ENCODE measurements at regions not wholly inside any gene's neighbourhood (a gene's known extent, or its start where the extent isn't known, plus 50 kb on each side); places are given as distances from the start of the nearest gene placed in this dataset.

DNA sequence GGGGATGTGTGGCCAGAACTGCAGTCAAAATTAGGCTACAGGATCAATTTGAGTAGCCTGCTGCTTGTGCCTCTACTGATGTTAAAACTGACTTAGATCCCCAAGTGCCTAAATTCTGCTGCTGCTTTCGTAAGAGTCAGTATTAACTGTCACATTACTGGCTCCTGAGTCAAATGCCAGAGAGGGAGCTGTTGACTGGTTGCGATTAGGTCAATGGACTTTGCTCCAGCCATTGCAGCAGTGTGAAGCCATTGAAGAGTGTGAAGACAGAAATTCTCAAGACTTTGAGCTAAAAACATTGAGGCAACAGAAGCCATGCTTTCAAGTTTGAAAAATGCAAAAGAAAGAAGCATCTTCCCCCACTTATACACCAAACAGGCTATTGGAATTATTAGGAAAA, 151.1 kb upstream of the MITF start:
- H3K27me3 ChIP-seq (ENCODE audit: control insufficient read depth, insufficient read depth, low read length), result no peaks in the 10 kb centered on the region
- no peaks in the 10 kb centered on the region for H3K36me3 ChIP-seq (ENCODE audit: control insufficient read depth, insufficient read depth, low read length)
- H3K27ac ChIP-seq (ENCODE audit: low read depth, low read length), result no peak overlapping the region
- no peak overlapping the region for H3K4me3 ChIP-seq (ENCODE audit: low read length)
- H3K9ac ChIP-seq (ENCODE audit: low read length), result no peak overlapping the region
- no peaks in the 10 kb centered on the region for H3K4me1 ChIP-seq (ENCODE audit: control insufficient read depth, insufficient read depth, low read length)

DNA sequence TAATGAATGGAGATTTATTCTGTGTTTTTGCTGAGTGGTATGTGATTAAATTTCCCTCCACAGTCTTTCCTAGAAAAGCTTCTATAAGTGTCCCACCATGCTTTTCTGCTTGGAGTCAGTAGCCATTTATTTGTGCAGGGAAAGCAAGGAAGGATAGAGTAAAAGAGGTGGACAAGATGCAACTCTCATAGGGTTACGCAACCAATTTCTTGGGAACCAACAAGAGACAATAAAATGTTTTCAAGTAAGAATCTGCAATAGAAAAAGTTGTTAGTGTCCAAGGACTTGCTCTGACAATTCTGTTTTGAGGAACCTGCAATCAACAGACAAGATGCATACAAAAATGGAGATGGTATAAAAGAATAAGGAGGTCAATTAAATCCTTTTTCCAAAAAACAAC, 153.8 kb upstream of the MITF start:
- Histone ChIP-seq H3K27me3 (ENCODE audit: control insufficient read depth, insufficient read depth, low read length) (no peaks in the 10 kb centered on the region), H3K36me3 (ENCODE audit: control insufficient read depth, insufficient read depth, low read length) (no peaks in the 10 kb centered on the region), H3K9ac (ENCODE audit: low read length) (no peak overlapping the region), H3K4me1 (ENCODE audit: control insufficient read depth, insufficient read depth, low read length) (no peaks in the 10 kb centered on the region), H3K4me3 (ENCODE audit: low read length) (no peak overlapping the region), H3K27ac (ENCODE audit: low read depth, low read length) (no peak overlapping the region)

DNA sequence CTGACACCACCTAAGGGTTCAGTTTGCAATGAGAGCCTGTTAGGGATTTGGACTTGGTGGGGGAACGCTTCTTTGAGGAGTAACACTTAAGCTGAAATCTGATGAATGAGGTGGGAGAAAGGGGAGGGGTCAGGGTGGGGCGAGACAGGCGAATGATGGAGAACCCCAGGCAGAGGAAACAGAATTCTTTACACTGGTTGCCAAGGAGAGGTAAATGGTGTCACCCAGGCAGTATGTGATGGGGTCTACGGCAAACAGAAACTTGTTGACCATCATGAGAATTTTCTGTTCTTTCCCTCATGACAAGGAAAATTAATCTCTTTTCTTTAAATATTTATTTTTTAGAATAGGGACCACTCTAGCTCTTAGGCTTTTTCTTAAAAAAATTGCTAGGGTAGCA, 157.2 kb upstream of the MITF start:
- Histone ChIP-seq H3K27ac (ENCODE audit: low read depth, low read length) (no peak overlapping the region), H3K4me3 (ENCODE audit: low read length) (no peak overlapping the region), H3K27me3 (ENCODE audit: control insufficient read depth, insufficient read depth, low read length) (no peaks in the 10 kb centered on the region), H3K9ac (ENCODE audit: low read length) (no peak overlapping the region), H3K36me3 (ENCODE audit: control insufficient read depth, insufficient read depth, low read length) (no peaks in the 10 kb centered on the region), H3K4me1 (ENCODE audit: control insufficient read depth, insufficient read depth, low read length) (no peaks in the 10 kb centered on the region)

DNA sequence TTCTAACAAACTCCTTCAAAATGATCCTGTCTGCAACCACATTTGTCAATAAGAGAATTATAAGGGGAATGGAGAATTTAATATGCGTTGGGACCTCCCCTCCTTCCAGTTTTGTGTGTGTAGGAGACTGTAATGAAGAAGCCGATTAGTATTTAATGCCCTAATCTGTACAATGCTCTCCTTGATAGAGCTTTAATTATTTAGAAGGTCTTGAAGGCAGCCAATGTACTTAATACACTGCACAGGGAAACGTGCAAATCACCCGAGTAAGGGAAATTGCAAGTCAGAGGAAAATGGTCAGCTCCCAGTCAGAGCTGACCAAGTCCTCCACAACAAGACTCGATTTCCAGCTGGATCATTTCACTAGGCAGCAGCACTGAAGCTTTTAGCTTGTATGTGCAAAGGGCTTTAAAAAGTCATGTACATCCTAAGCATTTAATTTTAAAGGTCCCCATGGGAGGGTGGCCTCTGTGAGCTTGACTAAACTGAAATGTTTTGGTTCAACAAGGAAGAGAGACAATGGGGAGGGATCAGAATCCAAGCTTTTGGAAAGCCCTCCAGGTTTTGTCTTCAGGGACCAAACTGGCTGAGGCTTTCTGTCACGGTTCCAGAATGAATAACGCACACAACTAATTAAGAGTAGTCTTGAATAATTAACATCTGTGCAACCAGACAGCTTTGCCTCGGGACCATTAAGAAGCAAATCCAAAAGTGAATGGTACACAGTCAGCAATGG, 159.8 kb upstream of the MITF start:
- H3K27me3 ChIP-seq (ENCODE audit: control insufficient read depth, insufficient read depth, low read length), result no peaks in the 10 kb centered on the region
- H3K36me3 ChIP-seq (ENCODE audit: control insufficient read depth, insufficient read depth, low read length), result no peaks in the 10 kb centered on the region
- H3K9ac ChIP-seq (ENCODE audit: low read length), result no peak overlapping the region
- H3K27ac ChIP-seq (ENCODE audit: low read depth, low read length), result no peak overlapping the region
- no peak overlapping the region for H3K4me3 ChIP-seq (ENCODE audit: low read length)
- no peaks in the 10 kb centered on the region for H3K4me1 ChIP-seq (ENCODE audit: control insufficient read depth, insufficient read depth, low read length)

DNA sequence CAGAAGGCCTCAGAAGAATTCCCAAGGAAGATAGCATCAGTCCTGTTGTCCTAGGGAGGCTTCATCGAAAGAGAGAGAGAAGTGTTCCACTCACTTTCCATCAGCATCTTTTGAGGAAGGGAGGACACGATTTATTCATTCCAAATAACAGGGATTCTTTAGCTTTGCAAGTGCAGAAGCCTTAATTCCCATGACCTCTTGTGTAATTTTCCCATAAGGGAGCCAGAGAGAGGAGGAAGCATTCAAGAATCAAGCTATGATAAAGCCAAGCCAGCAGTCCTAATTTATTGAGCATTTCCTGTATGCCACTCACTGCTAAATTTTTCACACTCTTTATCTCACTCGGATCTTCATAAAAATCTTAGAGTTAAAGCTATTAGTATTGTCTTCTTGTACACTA, 169.7 kb upstream of the MITF start:
- Histone ChIP-seq H3K36me3 (ENCODE audit: control insufficient read depth, insufficient read depth, low read length) (no peaks in the 10 kb centered on the region), H3K4me1 (ENCODE audit: control insufficient read depth, insufficient read depth, low read length) (no peaks in the 10 kb centered on the region), H3K9ac (ENCODE audit: low read length) (no peak overlapping the region), H3K4me3 (ENCODE audit: low read length) (no peak overlapping the region), H3K27me3 (ENCODE audit: control insufficient read depth, insufficient read depth, low read length) (no peaks in the 10 kb centered on the region), H3K27ac (ENCODE audit: low read depth, low read length) (no peak overlapping the region)

DNA sequence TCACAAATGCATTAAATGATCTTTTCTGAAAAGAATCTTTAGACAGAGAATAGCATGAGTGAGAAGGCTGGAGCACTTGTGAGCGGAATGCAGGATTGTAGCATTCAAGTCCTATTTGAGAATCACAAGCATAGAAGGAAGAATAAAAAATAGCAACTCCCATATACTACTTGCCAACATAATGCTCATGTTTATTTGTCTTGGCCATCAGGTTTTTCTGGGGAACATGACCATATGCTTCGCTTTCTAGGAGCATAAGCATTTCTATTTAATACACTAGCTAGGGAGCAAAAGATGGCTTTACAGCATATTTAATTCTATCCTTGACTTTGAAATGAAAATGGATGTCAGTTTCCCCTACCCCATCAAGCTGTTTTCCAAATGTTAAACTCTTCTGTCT, 170.3 kb upstream of the MITF start:
- Histone ChIP-seq H3K36me3 (ENCODE audit: control insufficient read depth, insufficient read depth, low read length) (no peaks in the 10 kb centered on the region), H3K27ac (ENCODE audit: low read depth, low read length) (no peak overlapping the region)

DNA sequence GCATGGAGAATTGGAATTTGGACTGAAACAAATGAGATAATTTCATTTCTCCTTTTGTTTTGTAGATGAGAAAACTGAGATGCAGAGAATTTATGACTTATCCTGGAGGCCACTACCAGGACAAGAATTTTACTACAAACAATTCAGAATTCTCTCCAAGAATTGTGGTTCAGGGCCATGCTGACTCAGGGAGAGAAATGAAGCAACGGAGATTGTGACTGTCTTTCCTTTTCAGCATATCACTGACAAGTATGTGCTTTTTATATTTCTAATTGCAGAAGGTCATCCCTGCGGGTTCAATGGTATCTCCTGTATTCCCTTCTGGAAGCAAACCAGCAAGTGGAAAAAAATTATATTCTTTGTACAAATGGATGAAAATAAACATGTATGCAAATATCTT, 170.8 kb upstream of the MITF start:
- no peak overlapping the region for H3K4me3 ChIP-seq (ENCODE audit: low read length)
- H3K27ac ChIP-seq (ENCODE audit: low read depth, low read length), result no peak overlapping the region
- no peaks in the 10 kb centered on the region for H3K36me3 ChIP-seq (ENCODE audit: control insufficient read depth, insufficient read depth, low read length)
- H3K9ac ChIP-seq (ENCODE audit: low read length), result no peak overlapping the region
- H3K27me3 ChIP-seq (ENCODE audit: control insufficient read depth, insufficient read depth, low read length), result no peaks in the 10 kb centered on the region
- H3K4me1 ChIP-seq (ENCODE audit: control insufficient read depth, insufficient read depth, low read length), result no peaks in the 10 kb centered on the region

More for the DNA sequence above, 170.3 kb upstream of the MITF start:
- H3K4me1 ChIP-seq (ENCODE audit: control insufficient read depth, insufficient read depth, low read length), result no peaks in the 10 kb centered on the region
- no peak overlapping the region for H3K9ac ChIP-seq (ENCODE audit: low read length)
- no peak overlapping the region for H3K4me3 ChIP-seq (ENCODE audit: low read length)
- no peaks in the 10 kb centered on the region for H3K27me3 ChIP-seq (ENCODE audit: control insufficient read depth, insufficient read depth, low read length)

DNA sequence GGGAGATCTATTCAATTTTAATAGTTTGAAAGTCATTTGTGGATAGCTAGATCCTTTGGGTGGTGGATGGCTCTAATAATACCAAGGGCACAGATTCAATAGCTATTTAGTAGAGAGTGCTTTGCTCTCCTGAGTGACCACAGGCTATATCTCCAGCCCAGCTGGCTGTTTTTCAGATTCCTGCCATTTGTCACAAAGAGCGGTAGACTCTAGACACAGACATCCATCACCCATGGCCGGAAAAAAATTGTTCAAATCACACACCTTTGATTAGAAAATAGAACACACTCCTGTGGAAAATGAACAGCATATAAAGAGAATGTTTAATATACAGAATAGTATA, 171.6 kb upstream of the MITF start:
- no peak overlapping the region for H3K27ac ChIP-seq (ENCODE audit: low read depth, low read length)
- no peak overlapping the region for H3K9ac ChIP-seq (ENCODE audit: low read length)
- H3K36me3 ChIP-seq (ENCODE audit: control insufficient read depth, insufficient read depth, low read length), result no peaks in the 10 kb centered on the region
- no peaks in the 10 kb centered on the region for H3K27me3 ChIP-seq (ENCODE audit: control insufficient read depth, insufficient read depth, low read length)
- no peak overlapping the region for H3K4me3 ChIP-seq (ENCODE audit: low read length)
- H3K4me1 ChIP-seq (ENCODE audit: control insufficient read depth, insufficient read depth, low read length), result no peaks in the 10 kb centered on the region

DNA sequence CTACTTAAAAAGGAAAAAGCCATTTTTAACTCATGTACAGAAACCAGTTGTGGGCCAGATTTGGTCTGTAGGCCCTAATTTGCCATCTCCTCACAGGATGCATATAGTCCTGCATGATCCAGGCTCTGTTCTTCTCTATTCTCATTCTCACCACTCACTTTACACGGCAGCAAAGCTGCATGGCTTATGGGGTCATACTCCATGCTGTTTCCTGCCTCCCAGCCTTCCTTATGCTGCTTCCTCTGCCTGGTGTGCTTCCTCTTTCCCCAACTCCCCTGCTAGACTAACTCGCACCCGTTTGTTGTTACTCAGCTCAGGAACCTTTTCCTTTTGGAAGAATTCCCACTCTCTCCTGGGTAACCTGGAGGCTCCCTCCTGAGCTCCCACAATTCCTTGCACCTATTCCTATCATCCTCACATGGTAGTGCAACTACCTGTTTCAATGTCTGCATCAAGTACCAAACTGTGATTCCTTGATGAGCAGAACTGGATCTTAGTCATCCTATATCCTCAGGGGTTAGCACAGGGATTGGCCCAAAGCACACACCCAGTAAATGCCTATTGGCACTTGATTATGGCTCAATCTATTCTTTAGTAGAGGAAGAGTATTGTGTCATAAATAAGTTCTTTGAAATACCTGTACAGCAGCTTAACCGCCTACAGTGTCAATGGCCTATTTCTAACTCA, 172.1 kb upstream of the MITF start:
- Histone ChIP-seq H3K4me3 (ENCODE audit: low read length) (no peak overlapping the region), H3K4me1 (ENCODE audit: control insufficient read depth, insufficient read depth, low read length) (no peaks in the 10 kb centered on the region), H3K27me3 (ENCODE audit: control insufficient read depth, insufficient read depth, low read length) (no peaks in the 10 kb centered on the region), H3K9ac (ENCODE audit: low read length) (no peak overlapping the region), H3K36me3 (ENCODE audit: control insufficient read depth, insufficient read depth, low read length) (no peaks in the 10 kb centered on the region), H3K27ac (ENCODE audit: low read depth, low read length) (no peak overlapping the region)

DNA sequence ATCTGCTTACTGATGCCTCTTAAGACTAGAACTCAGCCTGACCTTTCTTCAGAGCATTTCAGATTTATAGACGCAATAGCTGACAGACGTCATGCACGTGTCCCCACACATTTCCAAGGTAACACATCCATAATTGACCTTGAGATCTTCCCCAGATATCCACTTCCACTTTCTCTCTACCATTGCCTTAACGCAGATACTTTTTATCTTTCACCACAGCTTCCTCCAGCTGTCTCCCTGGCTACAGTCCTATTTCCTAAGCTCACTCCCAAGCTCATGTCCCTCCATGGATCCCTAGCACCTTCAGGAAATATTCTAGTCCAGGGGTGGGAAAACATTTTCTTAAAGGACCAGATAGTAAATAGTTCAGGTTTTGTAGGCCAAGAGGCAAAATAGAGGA, 173.0 kb upstream of the MITF start:
- H3K4me1 ChIP-seq (ENCODE audit: control insufficient read depth, insufficient read depth, low read length), result no peaks in the 10 kb centered on the region

DNA sequence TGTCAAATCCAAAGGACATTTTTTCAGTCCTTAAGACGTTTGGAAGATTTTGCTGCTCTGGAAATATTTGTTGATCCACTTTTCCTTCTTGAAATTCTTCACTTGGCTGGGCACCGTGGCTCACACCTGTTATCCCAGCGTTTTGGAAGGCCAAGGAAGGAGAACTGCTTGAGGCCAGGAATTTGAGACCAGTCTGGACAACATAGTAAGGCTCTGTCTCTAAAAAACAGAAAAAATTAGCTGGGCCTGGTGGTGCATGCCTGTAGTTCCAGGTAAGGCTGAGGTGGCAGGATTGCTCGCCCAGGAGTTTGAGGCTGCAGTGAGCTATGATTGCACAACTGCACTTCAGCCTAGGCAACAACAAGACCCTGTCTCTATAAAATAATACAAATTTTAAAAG, 173.9 kb upstream of the MITF start:
- Histone ChIP-seq H3K4me1 (ENCODE audit: control insufficient read depth, insufficient read depth, low read length) (no peaks in the 10 kb centered on the region), H3K36me3 (ENCODE audit: control insufficient read depth, insufficient read depth, low read length) (no peaks in the 10 kb centered on the region), H3K27me3 (ENCODE audit: control insufficient read depth, insufficient read depth, low read length) (no peaks in the 10 kb centered on the region), H3K9ac (ENCODE audit: low read length) (no peak overlapping the region), H3K27ac (ENCODE audit: low read depth, low read length) (no peak overlapping the region), H3K4me3 (ENCODE audit: low read length) (no peak overlapping the region)

More for the DNA sequence above, 173.0 kb upstream of the MITF start:
- Histone ChIP-seq H3K27me3 (ENCODE audit: control insufficient read depth, insufficient read depth, low read length) (no peaks in the 10 kb centered on the region), H3K4me3 (ENCODE audit: low read length) (no peak overlapping the region), H3K9ac (ENCODE audit: low read length) (no peak overlapping the region), H3K27ac (ENCODE audit: low read depth, low read length) (no peak overlapping the region), H3K36me3 (ENCODE audit: control insufficient read depth, insufficient read depth, low read length) (no peaks in the 10 kb centered on the region)

DNA sequence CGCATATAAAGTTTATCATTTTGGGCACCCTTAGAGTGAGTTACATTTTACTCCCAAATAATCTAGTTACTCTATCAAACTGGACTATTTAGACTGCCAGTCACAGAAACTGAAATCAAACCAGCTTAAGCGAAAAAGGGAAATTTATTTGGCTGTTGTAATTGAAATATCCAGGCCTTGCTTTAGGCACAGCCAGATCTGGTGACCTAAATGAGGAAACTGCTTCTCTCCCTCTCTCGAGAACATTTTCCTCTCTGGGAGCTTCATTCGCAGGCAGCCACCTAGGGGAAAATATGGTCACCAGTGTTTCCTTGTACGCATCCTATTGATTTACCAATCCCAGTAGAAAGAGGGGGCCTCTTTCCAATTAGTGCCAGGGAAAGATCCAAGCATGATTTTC, 175.3 kb upstream of the MITF start:
- H3K27ac ChIP-seq (ENCODE audit: low read depth, low read length), result no peak overlapping the region
- H3K4me3 ChIP-seq (ENCODE audit: low read length), result no peak overlapping the region
- H3K9ac ChIP-seq (ENCODE audit: low read length), result no peak overlapping the region
- no peaks in the 10 kb centered on the region for H3K27me3 ChIP-seq (ENCODE audit: control insufficient read depth, insufficient read depth, low read length)
- no peaks in the 10 kb centered on the region for H3K4me1 ChIP-seq (ENCODE audit: control insufficient read depth, insufficient read depth, low read length)
- no peaks in the 10 kb centered on the region for H3K36me3 ChIP-seq (ENCODE audit: control insufficient read depth, insufficient read depth, low read length)

DNA sequence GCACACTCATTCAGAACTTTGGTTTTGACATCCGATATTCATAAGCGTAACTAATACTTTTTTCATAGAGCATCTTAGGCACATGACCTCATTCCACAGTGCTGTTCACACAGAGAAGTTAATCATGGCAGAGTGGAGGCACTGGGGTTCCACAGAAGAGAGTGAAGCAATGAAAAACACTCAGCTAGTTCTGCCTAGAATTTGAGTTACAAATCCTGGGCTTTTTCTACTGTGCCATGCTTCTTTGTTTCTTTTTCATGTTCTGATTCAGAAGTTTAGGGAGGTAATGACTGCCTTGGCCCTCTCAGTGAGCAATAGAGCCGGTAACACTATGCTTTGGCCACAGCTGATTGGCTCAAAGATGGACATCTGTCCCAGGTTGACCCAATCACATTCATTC, 176.1 kb upstream of the MITF start:
- Histone ChIP-seq H3K4me1 (ENCODE audit: control insufficient read depth, insufficient read depth, low read length) (no peaks in the 10 kb centered on the region), H3K4me3 (ENCODE audit: low read length) (no peak overlapping the region), H3K27me3 (ENCODE audit: control insufficient read depth, insufficient read depth, low read length) (no peaks in the 10 kb centered on the region), H3K27ac (ENCODE audit: low read depth, low read length) (no peak overlapping the region), H3K9ac (ENCODE audit: low read length) (no peak overlapping the region), H3K36me3 (ENCODE audit: control insufficient read depth, insufficient read depth, low read length) (no peaks in the 10 kb centered on the region)

Measured in rectal smooth muscle tissue (tissue), 1 donor.